OCI-LY3 (cell line): ENCODE measurements at regions not wholly inside any gene's neighbourhood (a gene's known extent, or its start where the extent isn't known, plus 50 kb on each side); places are given as distances from the start of the nearest gene placed in this dataset.
"Not testable (repeated sequence)": the region's sequence is repeated elsewhere in the genome, so short reads cannot be mapped to it uniquely, and the experiment has no call there.

Experiments
- H2AFZ ChIP-seq: fragments of 200-600, 300-600 bp; shearing (Covaris generic); 2 replicates; pipeline ENCODE4 v1.6.0; 2014; ENCODE audit warnings: antibody characterized with exemption, low read depth, low read length
- H3K27ac ChIP-seq: fragments of 200-600, 300-600 bp; sonication (generic); 2 replicates; pipeline ENCODE4 v1.5.1; 2014; ENCODE audit warnings: mild to moderate bottlenecking, low read length, moderate library complexity, mixed read lengths
- H3K27me3 ChIP-seq: fragments of 200-600, 300-600 bp; sonication (generic); 2 replicates; pipeline ENCODE4 v1.6.1; 2014; ENCODE audit warnings: low read depth, low read length, mixed read lengths
- H3K36me3 ChIP-seq: fragments of 200-600, 300-600 bp; sonication (generic); replicated peaks from 2 replicates; pipeline ENCODE3; 2014; ENCODE audit warnings: low read depth, low read length, mixed read lengths
- H3K4me1 ChIP-seq: fragments of 300-600, 200-600 bp; sonication (generic); 2 replicates; pipeline ENCODE4 v1.6.1; 2014; ENCODE audit warnings: low read length, mixed read lengths
- H3K4me2 ChIP-seq: fragments of 200-600, 300-600 bp; sonication (generic); 2 replicates; pipeline ENCODE4 v1.6.1; 2014; ENCODE audit warnings: low read length, mixed read lengths
- H3K4me3 ChIP-seq: fragments of 300-600, 200-600 bp; sonication (generic); 2 replicates; pipeline ENCODE4 v1.5.1; 2014; ENCODE audit warnings: antibody characterized with exemption, mild to moderate bottlenecking, low read length, moderate library complexity
- H3K79me2 ChIP-seq: fragments of 300-600, 200-600 bp; shearing (Covaris generic); 2 replicates; pipeline ENCODE4 v1.6.1; 2014; ENCODE audit warnings: mild to moderate bottlenecking, low read length, mixed read lengths
- H3K9ac ChIP-seq: fragments of 300-600, 200-600 bp; shearing (Covaris generic); 2 replicates; pipeline ENCODE4 v1.6.0; 2014; ENCODE audit warnings: mild to moderate bottlenecking, low read length, moderate library complexity
- H3K9me3 ChIP-seq: fragments of 200-600, 300-600 bp; shearing (Covaris generic); 2 replicates; pipeline ENCODE4 v1.6.1; 2014; ENCODE audit warnings: low read length, mixed read lengths; ENCODE audit not compliant: insufficient read depth
- H4K20me1 ChIP-seq: fragments of 200-600, 300-600 bp; sonication (generic); 2 replicates; pipeline ENCODE4 v1.6.1; 2016; ENCODE audit warnings: low read length, mixed read lengths; ENCODE audit not compliant: insufficient read depth
- CTCF ChIP-seq: fragments of 200-600, 300-600 bp; sonication (generic); IDR thresholded peaks from 2 replicates; pipeline ENCODE4 v1.5.1; 2014; ENCODE audit warnings: antibody characterized with exemption, low read length, low read depth
- EZH2phosphoT487 ChIP-seq: fragments of 200-600 bp; shearing (Covaris generic); IDR thresholded peaks from 2 replicates; pipeline ENCODE4 v1.6.1; 2018; ENCODE audit warnings: antibody characterized with exemption, mixed run types, low read depth

GRCh38 chr5:88634014-88634413, 249.0 kb downstream of the MEF2C start:
- H3K9ac ChIP-seq, result no peak overlapping the region
- TF ChIP-seq CTCF, result no peak
- no peaks in the 10 kb centered on the region for H3K79me2 ChIP-seq
- H3K4me3 ChIP-seq, result no peak overlapping the region
- H3K27me3 ChIP-seq, result no peaks in the 10 kb centered on the region
- no peaks in the 10 kb centered on the region for H3K9me3 ChIP-seq
- H3K36me3 ChIP-seq, result no peaks in the 10 kb centered on the region
- no peak overlapping the region for H3K4me2 ChIP-seq
- no peaks in the 10 kb centered on the region for H4K20me1 ChIP-seq
- no peak overlapping the region for H3K27ac ChIP-seq
- H3K4me1 ChIP-seq, result no peaks in the 10 kb centered on the region
- H2AFZ ChIP-seq, result no peak overlapping the region

- not testable (repeated sequence) for H2AFZ ChIP-seq, H4K20me1 ChIP-seq, H3K9ac ChIP-seq, H3K27me3 ChIP-seq, H3K9me3 ChIP-seq, H3K4me3 ChIP-seq, H3K4me1 ChIP-seq, H3K27ac ChIP-seq, H3K36me3 ChIP-seq, H3K4me2 ChIP-seq, H3K79me2 ChIP-seq
These were observed 260.1 kb downstream of the MEF2C start for GRCh38 chr5:88622890-88623289.

- not testable (repeated sequence) for H3K9ac ChIP-seq, H3K9me3 ChIP-seq, H3K4me1 ChIP-seq, H3K4me2 ChIP-seq, H2AFZ ChIP-seq, H3K79me2 ChIP-seq, H3K27me3 ChIP-seq, H3K36me3 ChIP-seq, H4K20me1 ChIP-seq, H3K4me3 ChIP-seq, H3K27ac ChIP-seq
These were observed 267.2 kb downstream of the MEF2C start for GRCh38 chr5:88615767-88616166.

GRCh38 chr5:88613051-88613450, 269.9 kb downstream of the MEF2C start:
- Histone ChIP-seq H3K36me3 (no peaks in the 10 kb centered on the region), H2AFZ (no peak overlapping the region), H3K79me2 (no peaks in the 10 kb centered on the region), H3K9me3 (no peaks in the 10 kb centered on the region), H3K4me3 (no peak overlapping the region), H3K27ac (no peak overlapping the region), H3K27me3 (no peaks in the 10 kb centered on the region), H3K4me1 (no peaks in the 10 kb centered on the region), H3K9ac (no peak overlapping the region), H4K20me1 (no peaks in the 10 kb centered on the region), H3K4me2 (no peak overlapping the region)
- TF ChIP-seq EZH2phosphoT487 (no peak), CTCF (no peak)

- Histone ChIP-seq H3K27ac (no peak overlapping the region), H2AFZ (no peak overlapping the region), H3K4me2 (no peak overlapping the region), H3K4me1 (no peaks in the 10 kb centered on the region), H3K79me2 (no peaks in the 10 kb centered on the region), H3K4me3 (no peak overlapping the region), H3K36me3 (no peaks in the 10 kb centered on the region), H3K9ac (no peak overlapping the region), H4K20me1 (no peaks in the 10 kb centered on the region), H3K9me3 (no peaks in the 10 kb centered on the region), H3K27me3 (no peaks in the 10 kb centered on the region)
- no peak for TF ChIP-seq EZH2phosphoT487
- no peak for TF ChIP-seq CTCF
These were observed 272.4 kb downstream of the MEF2C start for GRCh38 chr5:88610586-88610985.
